ENCODE measurements at regions not wholly inside any gene's neighbourhood (a gene's known extent, or its start where the extent isn't known, plus 50 kb on each side); places are given as distances from the start of the nearest gene placed in this dataset.

DNA sequence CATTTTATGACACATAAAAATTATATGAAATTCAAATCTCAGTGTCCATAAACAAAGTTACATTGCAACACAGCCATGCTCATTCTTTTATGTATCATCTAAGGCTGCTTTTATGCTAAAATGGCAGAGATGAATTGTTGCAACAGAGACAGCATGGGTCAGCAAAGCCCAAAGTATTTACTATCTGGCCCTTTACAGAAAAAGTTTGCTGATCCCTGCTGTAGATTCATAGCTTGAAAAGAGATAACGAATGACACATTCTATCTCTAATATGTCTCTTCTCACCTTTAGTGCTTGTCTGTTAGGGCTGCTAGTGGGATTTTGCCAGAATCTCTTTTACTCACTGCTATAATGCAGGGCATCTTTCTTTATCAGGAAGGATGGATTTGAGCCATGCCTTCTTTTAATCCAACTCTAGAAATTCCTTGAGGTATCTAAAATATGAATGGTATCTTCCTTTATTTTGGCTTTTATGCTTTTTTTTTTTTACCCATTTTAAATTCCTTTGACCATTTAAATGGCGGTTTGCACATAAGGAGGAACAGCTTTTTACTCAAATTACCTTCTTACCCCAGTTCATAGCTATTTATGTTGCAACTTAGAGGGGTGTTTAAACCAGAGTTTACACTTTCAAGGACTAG is 598.2 kb downstream of the PLPP3 start:
- TF ChIP-seq, protein P1, sequence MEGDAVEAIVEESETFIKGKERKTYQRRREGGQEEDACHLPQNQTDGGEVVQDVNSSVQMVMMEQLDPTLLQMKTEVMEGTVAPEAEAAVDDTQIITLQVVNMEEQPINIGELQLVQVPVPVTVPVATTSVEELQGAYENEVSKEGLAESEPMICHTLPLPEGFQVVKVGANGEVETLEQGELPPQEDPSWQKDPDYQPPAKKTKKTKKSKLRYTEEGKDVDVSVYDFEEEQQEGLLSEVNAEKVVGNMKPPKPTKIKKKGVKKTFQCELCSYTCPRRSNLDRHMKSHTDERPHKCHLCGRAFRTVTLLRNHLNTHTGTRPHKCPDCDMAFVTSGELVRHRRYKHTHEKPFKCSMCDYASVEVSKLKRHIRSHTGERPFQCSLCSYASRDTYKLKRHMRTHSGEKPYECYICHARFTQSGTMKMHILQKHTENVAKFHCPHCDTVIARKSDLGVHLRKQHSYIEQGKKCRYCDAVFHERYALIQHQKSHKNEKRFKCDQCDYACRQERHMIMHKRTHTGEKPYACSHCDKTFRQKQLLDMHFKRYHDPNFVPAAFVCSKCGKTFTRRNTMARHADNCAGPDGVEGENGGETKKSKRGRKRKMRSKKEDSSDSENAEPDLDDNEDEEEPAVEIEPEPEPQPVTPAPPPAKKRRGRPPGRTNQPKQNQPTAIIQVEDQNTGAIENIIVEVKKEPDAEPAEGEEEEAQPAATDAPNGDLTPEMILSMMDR (IDR thresholded peaks at IDR 0.05): no peak
- H3K36me3 ChIP-seq: no peaks in the 10 kb centered on the region

DNA sequence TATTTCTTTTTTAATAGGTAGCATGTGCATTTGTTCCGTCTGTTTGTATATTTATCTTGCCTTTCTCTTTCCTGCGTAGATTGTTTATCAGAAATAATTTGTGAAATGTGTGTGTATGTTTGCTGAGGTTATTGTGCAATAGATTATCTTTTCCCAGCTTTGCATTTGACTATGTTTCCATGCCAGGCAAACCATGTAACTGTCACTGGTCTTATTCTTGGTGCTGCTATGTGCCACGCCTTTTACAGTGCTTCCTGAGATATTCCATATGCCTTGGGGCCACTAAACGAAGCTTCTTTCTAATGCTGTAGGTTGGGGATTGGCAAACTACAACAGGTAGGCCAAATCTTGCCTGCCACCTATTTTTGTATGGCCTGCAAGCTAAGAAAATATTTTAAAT is 598.8 kb downstream of the PLPP3 start:
- no peaks in the 10 kb centered on the region for H3K27me3 ChIP-seq
- no peak overlapping the region for H3K4me3 ChIP-seq
- H3K36me3 ChIP-seq: no peaks in the 10 kb centered on the region
- H3K27ac ChIP-seq: no peak overlapping the region
- TF ChIP-seq, protein P1 (IDR thresholded peaks at IDR 0.05): no peak
- no peaks in the 10 kb centered on the region for H3K4me1 ChIP-seq
- peaks cover 0 to 19% of the 10 kb centered on the region in 2 donors for H3K9me3 ChIP-seq
- no peak for DNase-seq (ENCODE audit: low spot score)

More for the DNA sequence above, 598.2 kb downstream of the PLPP3 start:
- Histone ChIP-seq H3K4me1 (no peaks in the 10 kb centered on the region), H3K27ac (no peak overlapping the region), H3K4me3 (no peak overlapping the region), H3K27me3 (no peaks in the 10 kb centered on the region), H3K9me3 (peaks cover 0 to 19% of the 10 kb centered on the region in 2 donors)
- DNase-seq (ENCODE audit: low spot score): no peak

DNA sequence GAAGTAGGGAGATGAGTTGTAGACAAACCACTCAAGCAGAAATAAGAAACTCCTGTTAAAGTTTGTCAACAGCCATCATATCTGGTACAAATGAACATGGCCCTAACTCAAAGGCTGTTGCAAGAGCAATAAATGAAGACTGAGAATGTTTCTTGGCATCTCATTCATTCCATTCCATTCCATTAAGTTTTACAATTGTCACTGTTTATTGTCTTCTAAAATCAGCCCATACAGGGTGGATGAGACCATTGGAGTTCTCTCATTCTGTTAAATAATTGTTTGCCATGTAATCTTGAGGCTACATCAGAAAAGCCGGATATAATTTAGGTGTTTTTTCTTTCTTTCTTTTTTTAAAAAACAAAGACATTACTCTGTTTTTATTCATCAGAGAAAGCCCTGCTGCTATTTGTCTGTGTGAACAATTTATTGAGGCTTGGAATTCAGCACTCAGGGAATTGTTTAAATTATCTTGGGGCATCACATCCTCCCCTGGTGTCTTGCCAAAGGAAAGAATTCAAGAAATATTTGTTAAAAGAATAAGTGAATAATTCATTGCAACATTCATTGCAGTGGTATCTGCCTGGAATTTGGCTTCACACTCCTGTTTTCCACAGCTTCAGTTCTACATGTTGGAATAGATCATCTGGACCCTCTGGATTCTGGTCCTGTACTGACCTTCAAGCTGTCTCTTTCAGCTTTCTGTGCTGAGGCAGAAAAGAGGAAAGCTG is 604.5 kb downstream of the PLPP3 start:
- TF ChIP-seq, protein P1 (IDR thresholded peaks at IDR 0.05): no peak
- Histone ChIP-seq H3K36me3 (no peaks in the 10 kb centered on the region), H3K27ac (no peak overlapping the region), H3K27me3 (no peaks in the 10 kb centered on the region), H3K4me1 (no peaks in the 10 kb centered on the region), H3K4me3 (no peak overlapping the region), H3K9me3 (peaks cover 0 to 19% of the 10 kb centered on the region in 2 donors)
- no peak for DNase-seq (ENCODE audit: low spot score)

DNA sequence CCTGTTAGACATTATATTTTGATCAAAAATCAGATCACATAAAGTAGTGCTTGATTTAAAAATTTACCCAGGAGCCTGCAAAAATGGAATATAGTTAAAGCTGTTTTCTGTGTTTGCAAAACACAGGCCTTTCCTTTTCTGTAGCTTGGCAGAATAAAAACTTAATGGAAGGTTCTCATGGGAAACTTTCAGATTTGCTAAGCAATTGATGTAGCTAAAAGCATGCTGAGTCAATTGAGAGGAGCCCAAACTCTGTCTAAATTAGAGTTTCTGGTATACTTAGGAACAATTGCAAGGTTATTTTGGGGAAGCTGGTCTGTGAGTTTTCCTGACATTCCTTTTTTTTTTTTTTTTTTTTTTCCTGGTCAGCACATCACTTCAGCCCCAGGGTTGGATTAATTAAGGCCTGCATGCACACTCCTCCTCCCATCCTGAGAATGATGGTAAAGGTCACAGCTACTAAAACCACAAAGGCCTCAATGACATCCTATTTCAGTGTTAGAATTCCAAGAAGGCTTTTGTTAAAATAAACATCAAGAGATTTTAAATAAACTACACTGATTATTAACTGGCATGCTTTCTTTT is 608.7 kb downstream of the PLPP3 start:
- no peak overlapping the region for H3K27ac ChIP-seq
- no peaks in the 10 kb centered on the region for H3K36me3 ChIP-seq
- TF ChIP-seq, protein P1 (IDR thresholded peaks at IDR 0.05): no peak
- H3K27me3 ChIP-seq: no peaks in the 10 kb centered on the region
- H3K4me1 ChIP-seq: no peaks in the 10 kb centered on the region
- no peaks in the 10 kb centered on the region for H3K9me3 ChIP-seq
- no peak for DNase-seq (ENCODE audit: low spot score)
- H3K4me3 ChIP-seq: no peak overlapping the region

DNA sequence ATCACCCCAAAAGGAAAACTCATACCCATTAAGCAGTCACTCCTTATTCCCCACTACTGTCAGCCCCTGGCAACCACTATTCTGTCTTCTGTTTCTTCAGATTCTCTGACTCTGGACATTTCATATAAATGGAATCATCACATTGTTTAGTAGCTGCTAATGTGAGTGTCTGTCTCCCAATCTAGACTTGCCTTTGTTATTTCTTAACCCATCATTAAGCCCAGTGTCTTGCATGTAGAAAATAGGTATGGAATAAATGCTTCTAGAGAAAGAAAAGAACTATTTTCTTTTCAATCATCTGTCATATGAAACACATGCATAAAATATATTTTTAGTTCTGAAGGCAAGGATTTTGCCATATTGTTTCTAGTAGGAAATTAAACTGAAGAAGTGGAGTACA is 610.0 kb downstream of the PLPP3 start:
- TF ChIP-seq, protein P1 (IDR thresholded peaks at IDR 0.05): no peak
- Histone ChIP-seq H3K4me1 (no peaks in the 10 kb centered on the region), H3K9me3 (no peaks in the 10 kb centered on the region), H3K4me3 (no peak overlapping the region), H3K36me3 (no peaks in the 10 kb centered on the region), H3K27ac (no peak overlapping the region), H3K27me3 (no peaks in the 10 kb centered on the region)
- DNase-seq (ENCODE audit: low spot score): no peak
